Aorta (tissue), 5 donors: ENCODE measurements at regions not wholly inside any gene's neighbourhood (a gene's known extent, or its start where the extent isn't known, plus 50 kb on each side); places are given as distances from the start of the nearest gene placed in this dataset.

Experiments used
- ATAC-seq: fragments of 200-7000 bp; cut with Tn5 transposase; one replicate; pipeline ENCODE4 v1.9.1; 2022; ENCODE audit warnings: moderate library complexity; ENCODE audit not compliant: low FRiP score
- DNase-seq, 2 donors: peaks; one replicate each; pipeline ENCODE4 v3.0.0-alpha.2; 2020
- H3K27ac ChIP-seq, 2 donors: one replicate each; pipeline ENCODE4 v1.5.1; 2013; ENCODE audit warnings: low read length in 2 of 2, mild to moderate bottlenecking in 2 of 2, moderate library complexity in 2 of 2, control low read depth in 1 of 2, inconsistent platforms in 1 of 2, low read depth in 1 of 2
- H3K27me3 ChIP-seq, 2 donors: one replicate each; pipeline ENCODE4 v1.6.1; 2013; ENCODE audit warnings: control low read depth in 1 of 2, low read length in 1 of 2, mild to moderate bottlenecking in 1 of 2, moderate library complexity in 1 of 2; ENCODE audit not compliant: insufficient read depth in 2 of 2, control insufficient read depth in 1 of 2
- H3K36me3 ChIP-seq, 2 donors: one replicate each; pipeline ENCODE4 v1.6.1; 2013; ENCODE audit warnings: control low read depth in 1 of 2, low read length in 1 of 2, mild to moderate bottlenecking in 1 of 2; ENCODE audit not compliant: insufficient read depth in 2 of 2, control insufficient read depth in 1 of 2
- H3K4me1 ChIP-seq, 2 donors: one replicate each; pipeline ENCODE4 v1.6.1; 2013; ENCODE audit warnings: low read length in 2 of 2, control low read depth in 1 of 2, mild to moderate bottlenecking in 1 of 2, moderate library complexity in 1 of 2; ENCODE audit not compliant: insufficient read depth in 2 of 2, control insufficient read depth in 1 of 2
- H3K4me3 ChIP-seq, 2 donors: one replicate each; pipeline ENCODE4 v1.5.1; 2013; ENCODE audit warnings: low read length in 2 of 2, control low read depth in 1 of 2, mild to moderate bottlenecking in 1 of 2
- H3K9me3 ChIP-seq: one replicate; pipeline ENCODE4 v1.6.1; 2013; ENCODE audit warnings: mild to moderate bottlenecking, low read length; ENCODE audit not compliant: control insufficient read depth
- WGBS, 2 donors: extraction: QIAGEN DNeasy Blood & Tissue Kit; methylation state at CpG; one replicate each; pipeline ENCODE4 v1.1.7; 2013; 5-methylcytosine and 5-hydroxymethylcytosine counted together
- intact Hi-C, 2 donors: fragments of 100-400 bp; cut with DNase I; formaldehyde crosslinking; loops; one replicate each; pipeline versions ENCODE4 v1.14.2 to v1.15.0; 2022
- donor health status: healthy with polysubstance abuse.
- donor health status: Bipolar disorder and iron deficiency.
- donor health status: DM: no; HTN: no; CAD: no.
- donor health status: DM: no; HTN: no; CAD: no.
- donor health status: DM: yes; HTN: yes; CAD: no.

DNA sequence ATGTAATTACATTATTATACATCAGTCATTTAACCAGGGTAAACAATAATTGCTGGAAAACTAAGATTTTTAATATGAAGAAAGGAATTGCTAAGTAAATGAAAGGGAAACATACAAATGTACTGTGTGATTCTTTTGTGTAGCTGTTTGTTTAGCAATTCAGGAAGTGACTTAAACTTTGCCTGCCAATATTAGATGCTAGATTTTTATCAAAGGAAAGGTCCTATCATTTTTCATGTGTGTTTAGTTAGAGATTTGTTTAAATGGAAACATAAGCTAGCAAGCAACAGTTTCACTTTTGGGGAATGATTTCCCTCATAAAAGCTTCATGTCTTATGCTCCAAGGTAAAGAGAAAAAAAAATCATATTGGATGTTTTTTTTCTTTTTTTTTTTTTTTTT, 95.1 kb upstream of the LIMCH1 start:
- H3K27ac ChIP-seq, result no peak overlapping the region
- no peak for DNase-seq
- H3K36me3 ChIP-seq, result no peaks in the 10 kb centered on the region
- H3K27me3 ChIP-seq, result no peaks in the 10 kb centered on the region
- no peak overlapping the region for H3K4me3 ChIP-seq
- no peak for ATAC-seq
- H3K4me1 ChIP-seq, result peaks cover 7 to 12% of the 10 kb centered on the region in 2 donors
- intact Hi-C loops, result no loop called here
- no peaks in the 10 kb centered on the region for H3K9me3 ChIP-seq

DNA sequence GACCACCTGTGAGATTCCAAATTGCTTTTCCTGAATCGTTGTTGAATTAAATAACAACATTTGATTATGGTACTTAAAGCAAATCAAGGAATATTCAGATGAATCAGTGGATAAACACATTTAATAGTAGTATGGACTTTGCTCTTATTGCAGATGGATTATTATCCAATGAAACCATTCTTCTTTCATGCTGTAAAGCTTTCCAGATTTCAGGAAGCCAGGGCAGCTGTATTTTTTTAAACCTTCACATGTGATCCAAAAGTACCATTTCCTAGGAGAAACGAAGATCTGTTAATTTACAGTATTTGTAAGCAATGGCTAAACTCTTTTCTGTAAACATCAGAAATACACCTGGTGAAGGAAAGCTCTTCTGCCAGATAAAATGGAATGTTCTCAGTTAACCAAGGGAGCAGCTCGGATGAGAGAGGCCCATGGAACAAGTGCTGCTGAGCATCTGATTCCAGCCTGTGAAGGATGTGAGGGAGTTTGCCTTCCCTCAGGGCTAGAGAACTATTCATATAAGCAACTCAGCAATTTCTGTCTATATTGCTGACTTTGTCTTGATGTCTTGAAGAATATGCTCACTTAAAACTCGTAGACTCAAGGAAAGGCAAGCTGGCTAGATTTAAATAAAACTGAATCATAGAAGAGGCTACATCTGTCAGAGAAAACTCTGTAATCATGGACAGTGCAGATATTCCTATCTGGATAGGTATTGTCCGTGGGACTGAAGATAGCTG, 94.4 kb upstream of the LIMCH1 start:
- Histone ChIP-seq H3K4me3 (no peak overlapping the region), H3K27me3 (no peaks in the 10 kb centered on the region), H3K4me1 (peaks cover 6 to 12% of the 10 kb centered on the region in 2 donors), H3K27ac (peak overlapping the region in 1 of 2 donors; percentile 36), H3K9me3 (no peaks in the 10 kb centered on the region), H3K36me3 (no peaks in the 10 kb centered on the region)
- ATAC-seq (no peak), DNase-seq (no peak)
- intact Hi-C loops, result no loop called here
- WGBS, 2 donors, result 48 to 53% methylated on average over 5 of the region's 5 CpGs

- intact Hi-C loops, result no loop called here
- ATAC-seq, result no peak
- Histone ChIP-seq H3K36me3 (no peaks in the 10 kb centered on the region), H3K27me3 (no peaks in the 10 kb centered on the region), H3K27ac (no peak overlapping the region), H3K4me1 (peaks cover 9 to 12% of the 10 kb centered on the region in 2 donors), H3K4me3 (no peak overlapping the region), H3K9me3 (no peaks in the 10 kb centered on the region)
- no peak for DNase-seq
- WGBS, 2 donors, result 65 to 68% methylated on average over 1 of the region's 1 CpG
Observed at GRCh38 chr4:41446391-41446790, 91.6 kb upstream of the LIMCH1 start.

GRCh38 chr4:41446981-41447725, 90.8 kb upstream of the LIMCH1 start:
- H3K9me3 ChIP-seq, result no peaks in the 10 kb centered on the region
- intact Hi-C loops, result no loop called here
- H3K4me1 ChIP-seq, result peaks cover 9 to 12% of the 10 kb centered on the region in 2 donors
- DNase-seq (no peak), ATAC-seq (no peak)
- no peak overlapping the region for H3K4me3 ChIP-seq
- no peaks in the 10 kb centered on the region for H3K36me3 ChIP-seq
- WGBS, 2 donors, result 93 to 94% methylated on average over 11 of the region's 11 CpGs
- no peaks in the 10 kb centered on the region for H3K27me3 ChIP-seq
- no peak overlapping the region for H3K27ac ChIP-seq

DNA sequence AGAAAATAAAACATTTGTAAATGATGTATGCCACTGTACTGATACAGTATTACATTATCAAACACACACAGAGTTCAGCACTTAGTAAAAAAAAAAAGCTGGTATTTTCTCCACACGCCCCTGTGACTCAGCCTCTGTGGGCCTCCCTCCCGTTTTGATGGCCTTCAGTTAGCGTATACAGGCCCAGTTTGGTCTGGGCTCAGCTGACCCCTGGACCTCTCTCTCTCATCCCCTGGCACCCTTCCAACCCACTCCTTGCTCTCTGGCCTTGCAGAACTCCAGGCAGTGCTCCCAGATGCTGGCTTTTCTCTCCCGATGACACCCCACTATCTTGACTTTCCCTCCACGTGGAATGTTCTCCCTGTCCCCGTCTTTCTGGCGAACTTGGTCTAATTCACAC, 89.0 kb upstream of the LIMCH1 start:
- Histone ChIP-seq H3K4me1 (peaks cover 7 to 12% of the 10 kb centered on the region in 2 donors), H3K27ac (no peak overlapping the region), H3K9me3 (no peaks in the 10 kb centered on the region), H3K4me3 (no peak overlapping the region), H3K27me3 (no peaks in the 10 kb centered on the region), H3K36me3 (no peaks in the 10 kb centered on the region)
- DNase-seq, result peak in 1 of 2 donors; percentile 55
- WGBS, 2 donors, result 61 to 62% methylated on average over 7 of the region's 7 CpGs
- intact Hi-C loops, result no loop called here
- ATAC-seq, result no peak

DNA sequence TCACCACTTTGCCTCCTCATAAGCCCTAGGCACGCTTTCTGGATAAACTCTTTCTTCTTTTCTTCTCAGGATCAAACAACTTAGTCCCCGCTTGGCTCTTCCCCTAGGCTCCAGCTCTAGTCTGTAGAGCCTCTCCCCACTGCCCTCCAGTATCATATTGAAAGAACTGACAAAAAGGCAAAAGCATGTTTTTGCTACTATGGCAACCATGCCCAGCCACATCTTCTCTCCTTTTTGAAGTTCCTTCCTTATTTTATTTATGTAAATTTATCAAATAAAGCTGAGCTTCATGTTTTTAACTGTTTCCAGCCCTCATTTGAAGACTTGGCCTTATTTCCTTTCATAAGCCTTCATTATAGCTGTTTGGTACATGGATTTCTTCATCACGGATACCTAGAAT, 86.0 kb upstream of the LIMCH1 start:
- DNase-seq (no peak), ATAC-seq (no peak)
- no peak overlapping the region for H3K27ac ChIP-seq
- no peaks in the 10 kb centered on the region for H3K27me3 ChIP-seq
- intact Hi-C loops, result no loop called here
- H3K4me3 ChIP-seq, result no peak overlapping the region
- 92% methylated on average over 3 of the region's 3 CpGs for WGBS, 2 donors
- H3K4me1 ChIP-seq, result peaks cover 7 to 8% of the 10 kb centered on the region in 2 donors
- no peaks in the 10 kb centered on the region for H3K9me3 ChIP-seq
- no peaks in the 10 kb centered on the region for H3K36me3 ChIP-seq

GRCh38 chr4:41452484-41453225, 85.3 kb upstream of the LIMCH1 start:
- Histone ChIP-seq H3K36me3 (no peaks in the 10 kb centered on the region), H3K27ac (no peak overlapping the region), H3K27me3 (no peaks in the 10 kb centered on the region), H3K4me1 (peaks cover 7 to 8% of the 10 kb centered on the region in 2 donors), H3K9me3 (no peaks in the 10 kb centered on the region), H3K4me3 (no peak overlapping the region)
- DNase-seq (no peak), ATAC-seq (no peak)
- 87 to 89% methylated on average over 6 of the region's 6 CpGs for WGBS, 2 donors
- intact Hi-C loops, result no loop called here

DNA sequence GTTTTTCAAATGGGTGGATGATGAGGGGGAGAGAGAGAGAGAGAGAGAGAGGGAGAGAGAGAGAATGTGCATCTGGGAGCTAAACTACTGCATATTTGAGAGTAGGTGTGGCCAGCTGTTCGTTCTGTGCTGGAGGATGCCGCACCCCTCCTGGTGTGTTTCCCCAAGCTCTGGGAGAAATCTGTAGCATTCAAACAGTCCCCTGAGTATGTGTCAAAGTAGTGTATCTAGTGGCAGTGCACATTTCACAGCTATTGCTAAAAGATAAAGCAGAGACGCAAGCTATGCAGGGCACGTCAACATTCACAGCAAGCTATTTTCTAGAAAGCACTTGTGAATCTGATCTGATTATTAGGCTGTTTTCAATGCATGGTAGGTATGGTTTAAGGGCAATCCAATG, 83.5 kb upstream of the LIMCH1 start:
- 31 to 39% methylated on average over 4 of the region's 4 CpGs for WGBS, 2 donors
- no peaks in the 10 kb centered on the region for H3K27me3 ChIP-seq
- H3K36me3 ChIP-seq, result no peaks in the 10 kb centered on the region
- intact Hi-C loops, result no loop called here
- peaks cover 7 to 8% of the 10 kb centered on the region in 2 donors for H3K4me1 ChIP-seq
- DNase-seq, result no peak
- no peaks in the 10 kb centered on the region for H3K9me3 ChIP-seq
- no peak overlapping the region for H3K27ac ChIP-seq
- no peak for ATAC-seq
- no peak overlapping the region for H3K4me3 ChIP-seq
